IMR-90 (cell line): ENCODE measurements at regions not wholly inside any gene's neighbourhood (a gene's known extent, or its start where the extent isn't known, plus 50 kb on each side); places are given as distances from the start of the nearest gene placed in this dataset.
A peak's percentile ranks its signal among the peaks of the same experiment; 100 is the strongest.

ENCODE experiments used
- ATAC-seq: fragments of 200-7000 bp; cut with Tn5 transposase; 2 replicates; pipeline ENCODE4 v1.9.1; 2020; ENCODE audit warnings: low read depth, mild to moderate bottlenecking, moderate library complexity
- BruUV-seq: library from RNA; stranded (reverse); fragments of 400-500 nt; replicated peaks from 2 replicates; lab custom pipeline; 2021; lab: Mats Ljungman, UMichigan
- CTCF ChIA-PET: fragments of 300-600 bp; formaldehyde crosslinking; extraction: SDS; loops from one replicate; lab custom pipeline; 2021; ENCODE audit warnings: antibody characterized with exemption; lab: Yijun Ruan, JAX
- POLR2A ChIA-PET: fragments of 300-600 bp; sonication (Branson Sonifier 250); formaldehyde crosslinking; loops from one replicate; lab custom pipeline; 2022; ENCODE audit warnings: antibody characterized with exemption; ENCODE audit not compliant: unreplicated experiment; lab: Charles Lee
- DNase-seq: peaks from one replicate; pipeline ENCODE4 v3.0.0; 2013
- H2AFZ ChIP-seq: replicated peaks from 2 replicates; pipeline ENCODE3; 2013; ENCODE audit warnings: low read length, mild to moderate bottlenecking; ENCODE audit not compliant: poor library complexity
- H2AK5ac ChIP-seq: 2 replicates; pipeline ENCODE4 v1.6.1; 2013; ENCODE audit warnings: low read depth, low read length, inconsistent platforms
- H2AK9ac ChIP-seq: replicated peaks from 2 replicates; pipeline ENCODE3; 2013; ENCODE audit warnings: mild to moderate bottlenecking, low read depth, low read length, moderate library complexity; ENCODE audit not compliant: poor library complexity
- H2BK120ac ChIP-seq: 2 replicates; pipeline ENCODE4 v1.6.1; 2013; ENCODE audit warnings: low read depth, low read length, inconsistent platforms
- H2BK15ac ChIP-seq: 3 replicates; pipeline ENCODE4 v1.6.1; 2013; ENCODE audit warnings: low read depth, low read length, inconsistent platforms
- H2BK20ac ChIP-seq: 2 replicates; pipeline ENCODE4 v1.6.1; 2013; ENCODE audit warnings: low read depth, mild to moderate bottlenecking, inconsistent platforms, low read length, moderate library complexity
- H2BK5ac ChIP-seq: 2 replicates; pipeline ENCODE4 v1.6.1; 2013; ENCODE audit warnings: mild to moderate bottlenecking, low read depth, low read length, inconsistent platforms; ENCODE audit not compliant: poor library complexity, severe bottlenecking
- H3K14ac ChIP-seq: replicated peaks from 2 replicates; pipeline ENCODE4 v1.6.1; 2013; ENCODE audit warnings: low read depth, low read length, inconsistent platforms
- H3K18ac ChIP-seq: 2 replicates; pipeline ENCODE4 v1.6.1; 2013; ENCODE audit warnings: low read depth, low read length, control low read depth
- H3K23ac ChIP-seq: 2 replicates; pipeline ENCODE4 v1.6.1; 2013; ENCODE audit warnings: low read depth, low read length, inconsistent platforms
- H3K27ac ChIP-seq: 2 replicates; pipeline ENCODE4 v1.5.1; 2013; ENCODE audit warnings: mild to moderate bottlenecking, control low read depth, low read length; ENCODE audit not compliant: insufficient read depth
- H3K27me3 ChIP-seq: 2 replicates; pipeline ENCODE4 v1.6.1; 2013; ENCODE audit warnings: low read length; ENCODE audit not compliant: control insufficient read depth, insufficient read depth
- H3K36me3 ChIP-seq: 2 replicates; pipeline ENCODE4 v1.6.1; 2013; ENCODE audit warnings: low read length, mixed read lengths; ENCODE audit not compliant: control insufficient read depth, insufficient read depth
- H3K4ac ChIP-seq: 2 replicates; pipeline ENCODE4 v1.6.1; 2013; ENCODE audit warnings: low read depth, low read length, inconsistent platforms
- H3K4me1 ChIP-seq: 2 replicates; pipeline ENCODE4 v1.6.1; 2013; ENCODE audit warnings: low read length, mixed read lengths; ENCODE audit not compliant: control insufficient read depth, insufficient read depth
- H3K4me2 ChIP-seq: 2 replicates; pipeline ENCODE4 v1.6.1; 2013; ENCODE audit warnings: low read depth, mild to moderate bottlenecking, control low read depth, low read length, moderate library complexity
- H3K4me3 ChIP-seq: 2 replicates; pipeline ENCODE4 v1.5.1; 2013; ENCODE audit warnings: low read depth, mild to moderate bottlenecking, control low read depth, low read length, moderate library complexity; ENCODE audit not compliant: insufficient read depth
- H3K56ac ChIP-seq: 2 replicates; pipeline ENCODE4 v1.6.1; 2013; ENCODE audit warnings: low read length, inconsistent platforms; ENCODE audit not compliant: insufficient read depth; ENCODE audit errors: extremely low read depth
- H3K79me1 ChIP-seq, 2 experiments: 2 replicates each; pipeline ENCODE4 v1.6.1; 2013; ENCODE audit warnings: low read length in 2 of 2, inconsistent platforms in 1 of 2, low read depth in 1 of 2
- H3K9ac ChIP-seq: 2 replicates; pipeline ENCODE4 v1.6.1; 2013; ENCODE audit warnings: low read depth, low read length, control low read depth
- H3K9me1 ChIP-seq: 2 replicates; pipeline ENCODE4 v1.6.1; 2013; ENCODE audit warnings: low read length, inconsistent platforms; ENCODE audit not compliant: insufficient read depth
- H3K9me3 ChIP-seq: 2 replicates; pipeline ENCODE4 v1.6.1; 2013; ENCODE audit warnings: low read length; ENCODE audit not compliant: control insufficient read depth, insufficient read depth
- H4K20me1 ChIP-seq: 2 replicates; pipeline ENCODE4 v1.6.1; 2013; ENCODE audit warnings: low read length, inconsistent platforms; ENCODE audit not compliant: insufficient read depth
- H4K5ac ChIP-seq: 2 replicates; pipeline ENCODE4 v1.6.1; 2013; ENCODE audit warnings: mild to moderate bottlenecking, low read depth, low read length, control low read depth
- H4K8ac ChIP-seq, 2 experiments: 2 replicates each; pipeline ENCODE4 v1.6.1; 2013; ENCODE audit warnings: low read depth in 2 of 2, low read length in 2 of 2, control low read depth in 1 of 2, inconsistent platforms in 1 of 2
- H4K91ac ChIP-seq: 2 replicates; pipeline ENCODE4 v1.6.1; 2013; ENCODE audit warnings: low read depth, low read length, inconsistent platforms; ENCODE audit not compliant: insufficient read depth
- BHLHE40 ChIP-seq: fragments of 150-350 bp; IDR thresholded peaks from 2 replicates; pipeline ENCODE4 v1.6.1; 2016; ENCODE audit warnings: mild to moderate bottlenecking, low read depth, low read length
- CEBPB ChIP-seq: IDR thresholded peaks from 2 replicates; pipeline ENCODE4 v1.6.1; 2012; ENCODE audit warnings: low read depth, low read length, improper control_type of control experiment
- CHD1 ChIP-seq: IDR thresholded peaks from 2 replicates; pipeline ENCODE4 v1.6.1; 2012; ENCODE audit warnings: low read depth, low read length, improper control_type of control experiment
- FOS ChIP-seq: fragments of 150-350 bp; IDR thresholded peaks from 2 replicates; pipeline ENCODE4 v1.6.1; 2016; ENCODE audit warnings: low read depth, low read length
- RCOR1 ChIP-seq: IDR thresholded peaks from 2 replicates; pipeline ENCODE4 v1.6.1; 2012; ENCODE audit warnings: mild to moderate bottlenecking, low read length, improper control_type of control experiment; ENCODE audit not compliant: insufficient replicate concordance
- RFX5 ChIP-seq: IDR thresholded peaks from 2 replicates; pipeline ENCODE4 v1.8.0; 2012; ENCODE audit warnings: low read depth, mild to moderate bottlenecking, low read length, moderate library complexity
- WGBS, 2 experiments: methylation state at CpG; one replicate each; pipeline versions ENCODE4 v1.1.5 to v1.1.7; 2013; ENCODE audit warnings: missing lambda C conversion rate in 2 of 2; ENCODE audit not compliant: insufficient read length in 1 of 2; ENCODE audit errors: extremely low coverage in 2 of 2; 5-methylcytosine and 5-hydroxymethylcytosine counted together
- dilution Hi-C: fragments of 300-500 bp; cut with HindIII; formaldehyde crosslinking; loops from one replicate; pipeline ENCODE4 v1.14.3; 2018; ENCODE audit warnings: low sequenced_read_pairs; ENCODE audit not compliant: unreplicated experiment
- in situ Hi-C: fragments of 300-500 bp; cut with MboI; formaldehyde crosslinking; loops from 3 replicates; pipeline ENCODE4 v1.14.3; 2019; ENCODE audit warnings: low sequenced_read_pairs, inconsistent platforms, mixed read lengths
- intact Hi-C: fragments of 100-400 bp; cut with micrococcal nuclease; formaldehyde crosslinking; loops from 2 replicates; pipeline ENCODE4 v1.10.0; 2022

DNA sequence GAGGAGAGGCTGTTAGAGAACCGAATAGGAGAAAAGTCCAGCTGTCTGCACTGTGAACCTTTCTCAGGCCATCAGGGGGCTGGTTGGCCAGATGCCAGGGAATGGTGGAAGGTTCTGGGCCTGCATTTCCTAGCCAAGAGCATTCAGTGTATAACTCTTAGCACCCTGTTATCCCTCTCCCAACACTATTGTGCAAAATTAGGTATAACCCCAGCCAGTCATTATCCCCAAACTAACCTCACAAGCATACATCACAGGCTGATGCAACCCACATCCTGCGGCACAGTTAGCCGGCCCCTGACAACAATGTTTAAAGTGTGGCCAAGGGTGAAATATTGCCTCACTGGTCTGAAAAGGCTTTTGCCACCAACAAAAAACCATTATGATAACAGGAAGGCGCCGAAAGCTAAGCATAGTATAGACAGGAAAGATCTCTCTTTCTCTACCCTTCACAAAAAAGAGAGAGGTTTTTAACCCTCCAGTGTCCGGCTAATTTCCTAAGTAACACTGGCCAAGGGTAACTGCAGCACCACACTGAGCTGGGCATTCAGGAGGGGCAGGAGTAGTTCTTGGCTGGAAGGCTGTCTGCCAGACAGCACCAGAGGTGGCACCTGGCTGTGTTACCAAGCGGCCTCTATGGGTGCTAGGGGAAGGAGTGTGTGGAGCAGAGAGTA lies 77.3 kb upstream of the BCAR3 start:
- Histone ChIP-seq H2BK5ac (peak overlapping the region; percentile 43), H3K18ac (peak overlapping the region; percentile 77), H3K79me1 (no peaks in the 10 kb centered on the region), H2BK20ac (peak overlapping the region; percentile 93), H3K14ac (peak overlapping the region; percentile 76), H4K91ac (peak overlapping the region; percentile 96), H3K36me3 (no peaks in the 10 kb centered on the region), H2BK15ac (peak overlapping the region; percentile 96; the same call in 2 of the 3 replicates), H3K4me2 (peak overlapping the region; percentile 5; the same call in 1 of the 2 replicates), H3K9ac (peak overlapping the region; percentile 19; the same call in 1 of the 2 replicates), H3K4ac (peak overlapping the region; percentile 89), H2AK9ac (peak overlapping the region; percentile 44), H2AFZ (peak overlapping the region; percentile 72), H3K9me1 (peaks cover 21% of the 10 kb centered on the region), H4K5ac (peak overlapping the region; percentile 3; the same call in 1 of the 2 replicates), H2BK120ac (peak overlapping the region; percentile 95), H3K4me1 (peaks cover 18% of the 10 kb centered on the region), H3K27me3 (no peaks in the 10 kb centered on the region; the same call in 1 of the 2 replicates), H4K8ac (peak overlapping the region; percentile 63 to 83), H3K9me3 (no peaks in the 10 kb centered on the region), H3K27ac (peak overlapping the region; percentile 39; the same call in 1 of the 2 replicates), H3K23ac (peak overlapping the region; percentile 88), H2AK5ac (peak overlapping the region; percentile 95), H4K20me1 (peaks cover 2% of the 10 kb centered on the region; the same call in 1 of the 2 replicates), H3K56ac (peak overlapping the region; percentile 57; the same call in 1 of the 2 replicates), H3K4me3 (no peak overlapping the region)
- dilution Hi-C loops (no loop called here), intact Hi-C loops (loop anchor here (5.0 kb wide), 1 partner anchor 43 kb away; no protein-coding TSS in a partner anchor), in situ Hi-C loops (no loop called here)
- ChIA-PET CTCF (interaction anchor here (1.4 to 1.8 kb wide), 2 partner anchors 12 to 55 kb away, joined by 3 to 4 read pairs; no protein-coding TSS in a partner anchor), POLR2A (no interaction called here)
- DNase-seq (peak; percentile 89), ATAC-seq (peak; percentile 62)
- TF ChIP-seq FOS (0 out of 2 replicates have a peak, but pooled peaks have one; percentile 30), RFX5 (no peak), RCOR1 (no peak), CHD1 (no peak), CEBPB (peak; percentile 98), BHLHE40 (peak; percentile 49; the same call in 1 of the 2 replicates)
- no CpG with 5 or more reads among the region's 7 CpGs for WGBS, 2 experiments
- BruUV-seq = no TSS peak
